Osteocyte (in vitro differentiated cells): ENCODE measurements at regions not wholly inside any gene's neighbourhood (a gene's known extent, or its start where the extent isn't known, plus 50 kb on each side); places are given as distances from the start of the nearest gene placed in this dataset.
A peak's percentile ranks its signal among the peaks of the same experiment; 100 is the strongest.

Experiments used
- DNase-seq: peaks from one replicate; pipeline ENCODE4 v3.0.0; 2021; ENCODE audit warnings: mixed read lengths; ENCODE audit not compliant: unreplicated experiment; ENCODE audit errors: extremely low spot score
- H3K27ac Mint-ChIP-seq: one replicate; pipeline ENCODE4 v1.8.0; 2021; ENCODE audit warnings: mild to moderate bottlenecking, mixed read lengths; ENCODE audit not compliant: unreplicated experiment
- H3K27me3 Mint-ChIP-seq: one replicate; pipeline ENCODE4 v1.8.0; 2021; ENCODE audit warnings: mixed read lengths; ENCODE audit not compliant: unreplicated experiment
- H3K36me3 Mint-ChIP-seq: one replicate; pipeline ENCODE4 v1.8.0; 2021; ENCODE audit warnings: mixed read lengths; ENCODE audit not compliant: unreplicated experiment
- H3K4me1 Mint-ChIP-seq: one replicate; pipeline ENCODE4 v1.8.0; 2021; ENCODE audit warnings: mixed read lengths; ENCODE audit not compliant: unreplicated experiment
- H3K4me3 Mint-ChIP-seq: one replicate; pipeline ENCODE4 v1.8.0; 2021; ENCODE audit warnings: mild to moderate bottlenecking, moderate library complexity, mixed read lengths; ENCODE audit not compliant: unreplicated experiment
- H3K9me3 Mint-ChIP-seq: one replicate; pipeline ENCODE4 v1.8.0; 2021; ENCODE audit warnings: mixed read lengths; ENCODE audit not compliant: unreplicated experiment
- TF ChIP-seq, protein P1 (sequence below): fragments of 200-600 bp; sonication (generic); IDR thresholded peaks from 2 replicates; pipeline ENCODE4 v1.5.0; 2021; ENCODE audit warnings: antibody characterized with exemption, mild to moderate bottlenecking, moderate library complexity

DNA sequence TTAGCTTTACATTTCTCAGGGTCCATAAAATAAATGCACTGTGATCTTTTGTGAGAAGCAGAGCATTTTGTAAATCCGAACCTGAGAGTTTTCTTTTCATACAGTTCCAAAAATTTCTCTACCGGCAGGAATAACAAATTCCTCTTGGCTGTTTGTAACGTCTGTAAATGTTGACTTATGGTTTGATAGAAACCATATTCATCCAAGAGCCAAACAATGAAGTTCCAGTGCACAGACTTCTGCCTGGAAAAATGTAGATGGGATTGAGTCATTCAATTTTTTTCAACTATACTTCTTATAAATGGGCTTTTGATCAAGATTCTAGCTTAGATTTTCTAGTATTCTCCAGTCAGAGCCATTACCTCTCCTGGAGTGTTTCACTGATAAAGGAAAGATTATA is 530.6 kb downstream of the TFEC start:
- peak overlapping the region; percentile 37 for H3K27ac Mint-ChIP-seq
- no peaks in the 10 kb centered on the region for H3K36me3 Mint-ChIP-seq
- no peaks in the 10 kb centered on the region for H3K27me3 Mint-ChIP-seq
- H3K9me3 Mint-ChIP-seq = peaks cover 10% of the 10 kb centered on the region
- peaks cover 16% of the 10 kb centered on the region for H3K4me1 Mint-ChIP-seq
- H3K4me3 Mint-ChIP-seq = no peak overlapping the region
- no peak for DNase-seq
- TF ChIP-seq, protein P1, sequence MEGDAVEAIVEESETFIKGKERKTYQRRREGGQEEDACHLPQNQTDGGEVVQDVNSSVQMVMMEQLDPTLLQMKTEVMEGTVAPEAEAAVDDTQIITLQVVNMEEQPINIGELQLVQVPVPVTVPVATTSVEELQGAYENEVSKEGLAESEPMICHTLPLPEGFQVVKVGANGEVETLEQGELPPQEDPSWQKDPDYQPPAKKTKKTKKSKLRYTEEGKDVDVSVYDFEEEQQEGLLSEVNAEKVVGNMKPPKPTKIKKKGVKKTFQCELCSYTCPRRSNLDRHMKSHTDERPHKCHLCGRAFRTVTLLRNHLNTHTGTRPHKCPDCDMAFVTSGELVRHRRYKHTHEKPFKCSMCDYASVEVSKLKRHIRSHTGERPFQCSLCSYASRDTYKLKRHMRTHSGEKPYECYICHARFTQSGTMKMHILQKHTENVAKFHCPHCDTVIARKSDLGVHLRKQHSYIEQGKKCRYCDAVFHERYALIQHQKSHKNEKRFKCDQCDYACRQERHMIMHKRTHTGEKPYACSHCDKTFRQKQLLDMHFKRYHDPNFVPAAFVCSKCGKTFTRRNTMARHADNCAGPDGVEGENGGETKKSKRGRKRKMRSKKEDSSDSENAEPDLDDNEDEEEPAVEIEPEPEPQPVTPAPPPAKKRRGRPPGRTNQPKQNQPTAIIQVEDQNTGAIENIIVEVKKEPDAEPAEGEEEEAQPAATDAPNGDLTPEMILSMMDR = no peak

GRCh38 chr7:115496006-115496405 is 534.6 kb downstream of the TFEC start:
- no peak for DNase-seq
- TF ChIP-seq, protein P1 = no peak
- H3K36me3 Mint-ChIP-seq = no peaks in the 10 kb centered on the region
- H3K4me1 Mint-ChIP-seq = peaks cover 45% of the 10 kb centered on the region
- H3K9me3 Mint-ChIP-seq = no peaks in the 10 kb centered on the region
- H3K27me3 Mint-ChIP-seq = no peaks in the 10 kb centered on the region
- H3K4me3 Mint-ChIP-seq = no peak overlapping the region
- H3K27ac Mint-ChIP-seq = no peak overlapping the region

GRCh38 chr7:115494529-115495147 is 535.9 kb downstream of the TFEC start:
- Mint-ChIP-seq H3K27ac (no peak overlapping the region), H3K27me3 (no peaks in the 10 kb centered on the region), H3K36me3 (no peaks in the 10 kb centered on the region), H3K4me3 (no peak overlapping the region), H3K4me1 (peaks cover 39% of the 10 kb centered on the region), H3K9me3 (no peaks in the 10 kb centered on the region)
- no peak for DNase-seq
- TF ChIP-seq, protein P1 = no peak

DNA sequence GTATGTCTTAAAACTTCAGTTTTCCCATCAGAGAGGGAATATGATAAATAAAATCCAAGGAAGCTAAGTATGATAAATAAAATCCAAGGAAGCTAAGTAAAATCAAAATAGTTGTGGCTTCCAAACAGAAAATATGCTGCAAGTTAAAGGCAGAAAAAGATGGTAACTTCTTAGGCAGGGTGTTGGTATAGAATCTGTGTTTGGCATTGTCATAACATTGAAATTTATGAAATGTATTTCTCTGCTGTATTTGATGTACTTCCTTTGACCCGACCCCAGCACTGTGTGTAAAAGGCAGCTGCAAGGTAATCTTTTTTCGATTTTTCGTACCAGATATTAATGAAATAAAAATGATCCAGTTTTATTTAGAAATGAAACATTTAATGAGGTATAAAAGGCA is 537.2 kb downstream of the TFEC start:
- Mint-ChIP-seq H3K9me3 (no peaks in the 10 kb centered on the region), H3K27me3 (no peaks in the 10 kb centered on the region), H3K36me3 (no peaks in the 10 kb centered on the region), H3K4me3 (no peak overlapping the region), H3K27ac (no peak overlapping the region), H3K4me1 (peaks cover 37% of the 10 kb centered on the region)
- TF ChIP-seq, protein P1 = no peak
- DNase-seq = no peak

DNA sequence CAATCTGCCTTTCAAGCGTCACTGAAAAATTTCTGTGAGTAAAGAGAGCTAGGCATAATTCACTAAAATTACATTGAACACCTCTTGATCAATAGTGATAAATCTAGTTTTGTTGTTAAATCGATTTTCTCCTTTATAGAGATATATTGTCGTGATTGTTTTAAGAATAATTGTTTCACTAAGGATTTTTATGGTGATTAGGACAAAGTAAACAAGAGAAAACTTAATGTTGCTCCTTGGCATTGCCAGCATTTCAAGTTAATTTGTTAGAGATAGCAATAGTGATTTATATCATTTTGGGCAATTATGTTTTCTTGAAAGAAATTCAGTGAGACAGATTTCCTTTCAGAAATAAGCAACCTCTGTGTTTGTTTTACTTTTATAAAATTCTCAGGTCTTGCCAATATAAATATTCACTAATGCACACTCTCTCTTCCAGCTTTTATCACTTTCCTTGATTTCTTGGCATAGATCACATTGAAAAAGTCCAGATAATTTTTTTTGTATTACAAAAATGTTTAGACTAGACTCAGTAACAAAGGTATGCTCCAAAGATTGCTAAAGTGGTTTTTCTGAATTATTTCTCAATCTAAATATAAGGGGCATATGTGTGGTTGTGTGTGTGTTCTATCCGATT is 538.7 kb downstream of the TFEC start:
- Mint-ChIP-seq H3K4me3 (no peak overlapping the region), H3K9me3 (no peaks in the 10 kb centered on the region), H3K36me3 (no peaks in the 10 kb centered on the region), H3K4me1 (peaks cover 40% of the 10 kb centered on the region), H3K27ac (no peak overlapping the region), H3K27me3 (no peaks in the 10 kb centered on the region)
- DNase-seq = no peak
- TF ChIP-seq, protein P1 = no peak
